Mucosa of descending colon (tissue), 3 donors: ENCODE measurements at regions not wholly inside any gene's neighbourhood (a gene's known extent, or its start where the extent isn't known, plus 50 kb on each side); places are given as distances from the start of the nearest gene placed in this dataset.

Experiments used
- ATAC-seq: fragments of 200-7000 bp; cut with Tn5 transposase; one replicate; pipeline ENCODE4 v1.9.1; 2020; ENCODE audit warnings: mild to moderate bottlenecking, moderate library complexity
- DNase-seq, 3 donors: peaks; one replicate each; pipeline ENCODE4 v3.0.0-alpha.2; 2020
- H3K36me3 ChIP-seq: fragments of 200-600 bp; one replicate; pipeline ENCODE4 v1.8.0; 2021; ENCODE audit warnings: low read depth, mild to moderate bottlenecking
- H3K4me1 ChIP-seq: fragments of 200-600 bp; one replicate; pipeline ENCODE4 v1.8.0; 2021; ENCODE audit warnings: low read depth, mild to moderate bottlenecking
- H3K4me3 ChIP-seq: fragments of 200-600 bp; one replicate; pipeline ENCODE4 v1.8.0; 2021; ENCODE audit warnings: mild to moderate bottlenecking
- H3K9me3 ChIP-seq: fragments of 200-600 bp; one replicate; pipeline ENCODE4 v1.8.0; 2021; ENCODE audit warnings: mild to moderate bottlenecking
- intact Hi-C, 2 donors: fragments of 100-400 bp; cut with DNase I in 1 of 2; cut with micrococcal nuclease in 1 of 2; formaldehyde crosslinking; loops; one replicate each; pipeline versions ENCODE4 v1.11.0 to v1.11.1; 2022; cut with DNase I, micrococcal nuclease
- TF ChIP-seq, protein P1 (sequence below): fragments of 200-600 bp; IDR thresholded peaks from one replicate; pipeline ENCODE4 v1.8.0; 2022; ENCODE audit warnings: antibody characterized with exemption, mild to moderate bottlenecking
- donor health status: DM: no; HTN: no; CAD: no; lungs with moderate emphysema.
- donor health status: DM: no; HTN: no; CAD: no.
- donor health status: DM: no; HTN: yes; CAD: no.

DNA sequence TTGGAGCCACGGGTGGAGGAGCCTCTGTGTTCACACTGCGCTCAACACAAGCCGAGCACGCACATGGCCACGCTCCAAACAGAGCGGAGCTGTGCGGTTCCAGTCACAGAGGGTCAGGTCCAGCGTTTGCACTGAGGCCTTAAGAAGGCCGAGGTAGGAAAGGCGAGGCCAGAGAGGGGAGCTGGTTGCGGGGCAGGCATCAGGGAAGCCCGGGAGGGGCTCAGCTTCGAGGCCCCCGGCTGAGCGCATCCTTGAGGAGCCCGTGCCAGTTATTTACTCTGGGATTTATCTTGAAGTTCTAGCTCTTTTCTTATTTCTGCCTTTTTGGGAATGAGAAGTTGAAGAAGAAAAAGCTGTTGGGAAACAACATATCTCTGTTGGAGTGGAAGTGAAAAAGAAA, 140.8 kb downstream of the IRX1 start:
- ATAC-seq = no peak
- TF ChIP-seq, protein P1, sequence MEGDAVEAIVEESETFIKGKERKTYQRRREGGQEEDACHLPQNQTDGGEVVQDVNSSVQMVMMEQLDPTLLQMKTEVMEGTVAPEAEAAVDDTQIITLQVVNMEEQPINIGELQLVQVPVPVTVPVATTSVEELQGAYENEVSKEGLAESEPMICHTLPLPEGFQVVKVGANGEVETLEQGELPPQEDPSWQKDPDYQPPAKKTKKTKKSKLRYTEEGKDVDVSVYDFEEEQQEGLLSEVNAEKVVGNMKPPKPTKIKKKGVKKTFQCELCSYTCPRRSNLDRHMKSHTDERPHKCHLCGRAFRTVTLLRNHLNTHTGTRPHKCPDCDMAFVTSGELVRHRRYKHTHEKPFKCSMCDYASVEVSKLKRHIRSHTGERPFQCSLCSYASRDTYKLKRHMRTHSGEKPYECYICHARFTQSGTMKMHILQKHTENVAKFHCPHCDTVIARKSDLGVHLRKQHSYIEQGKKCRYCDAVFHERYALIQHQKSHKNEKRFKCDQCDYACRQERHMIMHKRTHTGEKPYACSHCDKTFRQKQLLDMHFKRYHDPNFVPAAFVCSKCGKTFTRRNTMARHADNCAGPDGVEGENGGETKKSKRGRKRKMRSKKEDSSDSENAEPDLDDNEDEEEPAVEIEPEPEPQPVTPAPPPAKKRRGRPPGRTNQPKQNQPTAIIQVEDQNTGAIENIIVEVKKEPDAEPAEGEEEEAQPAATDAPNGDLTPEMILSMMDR = no peak

DNA sequence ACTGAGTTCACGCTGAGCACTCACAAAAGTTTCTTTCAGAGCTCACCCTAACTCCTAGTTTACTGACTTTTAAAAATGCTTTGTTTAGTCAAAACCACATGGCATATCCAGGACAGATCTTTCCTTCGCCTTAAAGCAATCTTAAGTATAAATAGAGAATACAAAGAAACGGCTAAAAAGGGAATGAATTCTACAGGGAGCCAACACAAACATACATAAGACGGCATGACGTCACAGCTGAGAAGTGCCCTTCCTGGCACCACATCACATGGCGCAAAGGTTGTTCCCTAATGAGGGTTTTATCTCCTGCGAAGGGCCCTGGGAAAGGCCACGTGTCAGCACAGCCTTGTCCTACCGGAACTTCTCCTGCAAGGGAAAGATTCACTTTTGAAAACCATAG, 141.3 kb downstream of the IRX1 start:
- Histone ChIP-seq H3K4me1 (no peaks in the 10 kb centered on the region), H3K9me3 (peaks cover 3% of the 10 kb centered on the region), H3K4me3 (no peak overlapping the region), H3K36me3 (no peaks in the 10 kb centered on the region)
- no peak for ATAC-seq
- intact Hi-C loops = no loop called here
- DNase-seq = no peak
- TF ChIP-seq, protein P1 = no peak

More for the DNA sequence above, 140.8 kb downstream of the IRX1 start:
- Histone ChIP-seq H3K9me3 (peaks cover 3% of the 10 kb centered on the region), H3K4me1 (no peaks in the 10 kb centered on the region), H3K4me3 (no peak overlapping the region), H3K36me3 (no peaks in the 10 kb centered on the region)
- no peak for DNase-seq
- intact Hi-C loops = no loop called here

DNA sequence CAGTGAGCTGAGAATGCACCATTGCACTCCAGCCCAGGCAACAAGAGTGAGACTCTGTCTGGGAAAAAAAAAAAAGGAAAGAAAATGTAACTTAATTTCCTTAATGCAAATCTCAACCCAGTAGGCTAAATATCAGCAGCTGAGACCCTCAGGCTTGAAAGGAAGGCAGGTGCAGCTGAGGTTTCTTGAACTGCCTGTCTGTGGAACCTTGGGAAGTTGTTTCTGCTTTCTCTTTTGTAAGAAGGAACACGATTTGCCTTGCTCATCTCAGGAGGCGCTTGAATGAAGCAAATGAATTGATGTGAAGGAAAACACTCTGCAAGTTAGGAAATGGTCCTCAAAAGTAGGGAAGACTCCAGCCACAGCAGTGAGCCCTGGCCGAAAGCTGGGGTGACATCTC, 143.3 kb downstream of the IRX1 start:
- H3K4me1 ChIP-seq = no peaks in the 10 kb centered on the region
- H3K4me3 ChIP-seq = no peak overlapping the region
- intact Hi-C loops = no loop called here
- TF ChIP-seq, protein P1 = no peak
- DNase-seq (no peak), ATAC-seq (no peak)
- no peaks in the 10 kb centered on the region for H3K36me3 ChIP-seq
- H3K9me3 ChIP-seq = peaks cover 3% of the 10 kb centered on the region

DNA sequence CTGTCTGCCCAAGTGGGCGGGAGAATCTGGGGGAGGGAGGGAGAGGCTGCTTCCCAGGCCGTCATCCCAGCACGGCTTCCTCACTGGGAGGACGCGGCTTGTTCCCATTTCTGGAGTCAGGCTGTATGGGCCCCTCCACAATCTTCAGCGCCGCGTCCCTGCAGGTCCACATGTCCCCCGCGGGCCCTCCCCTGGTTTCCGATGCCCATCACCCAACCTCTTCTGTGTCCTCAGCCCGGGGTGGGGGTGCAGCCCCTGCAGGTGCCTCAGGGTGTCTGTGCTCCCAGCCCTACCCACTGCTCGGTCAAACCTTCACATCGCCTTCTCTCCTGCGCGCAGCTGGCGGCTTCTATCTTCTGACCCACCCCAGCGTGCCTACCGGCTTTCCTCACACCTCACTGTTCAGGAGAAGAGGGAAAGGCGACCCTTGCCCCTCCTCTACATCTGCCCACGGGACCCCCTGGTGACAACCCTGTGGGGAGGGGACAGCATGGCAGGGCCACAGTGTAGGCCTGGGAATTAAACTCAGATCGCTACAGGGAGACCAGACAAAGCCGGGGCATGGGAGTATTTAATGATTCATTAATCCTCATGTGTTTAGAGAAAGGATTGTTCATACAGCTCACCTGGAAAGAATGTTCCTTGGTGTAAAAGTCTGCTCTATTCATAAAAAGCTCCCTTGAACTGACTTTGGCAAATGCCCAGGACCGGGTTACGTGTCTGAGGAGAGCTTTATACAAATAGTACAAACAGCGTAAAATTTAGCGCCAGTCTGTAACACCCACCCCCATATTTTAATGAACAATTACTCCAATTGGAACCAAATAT, 145.1 kb downstream of the IRX1 start:
- DNase-seq (no peak), ATAC-seq (no peak)
- Histone ChIP-seq H3K4me1 (no peaks in the 10 kb centered on the region), H3K36me3 (no peaks in the 10 kb centered on the region), H3K9me3 (peaks cover 3% of the 10 kb centered on the region), H3K4me3 (no peak overlapping the region)
- TF ChIP-seq, protein P1 = no peak
- intact Hi-C loops = no loop called here

DNA sequence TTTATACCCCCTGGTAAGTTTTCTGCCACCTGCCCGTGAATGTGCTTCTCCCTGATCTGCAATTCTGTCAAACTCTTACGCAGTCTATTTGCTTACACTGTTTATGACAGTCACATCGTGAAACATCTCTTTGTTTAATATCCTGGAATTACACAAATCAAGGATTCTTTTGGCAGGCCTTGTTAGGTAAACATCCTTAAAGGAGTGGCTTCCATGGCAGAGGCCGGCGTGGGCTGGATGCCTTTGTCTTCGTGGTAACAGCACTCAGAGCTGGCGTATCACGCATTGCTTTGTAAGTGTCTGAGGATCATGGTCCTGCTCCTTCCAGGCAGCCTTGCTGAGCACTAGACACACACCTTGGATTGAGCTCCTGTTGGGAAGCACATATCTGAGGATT, 145.7 kb downstream of the IRX1 start:
- no peak for ATAC-seq
- Histone ChIP-seq H3K9me3 (peaks cover 2% of the 10 kb centered on the region), H3K4me3 (no peak overlapping the region), H3K36me3 (no peaks in the 10 kb centered on the region), H3K4me1 (no peaks in the 10 kb centered on the region)
- no peak for DNase-seq
- TF ChIP-seq, protein P1 = no peak
- intact Hi-C loops = no loop called here
